HEK293T (cell line): ENCODE measurements at regions not wholly inside any gene's neighbourhood (a gene's known extent, or its start where the extent isn't known, plus 50 kb on each side); places are given as distances from the start of the nearest gene placed in this dataset.

ENCODE experiments used
- CTCF ChIA-PET: fragments of 350-600 bp; formaldehyde crosslinking; extraction: SDS; loops from one replicate; lab custom pipeline; 2021; ENCODE audit warnings: antibody characterized with exemption, inconsistent platforms; lab: Yijun Ruan, JAX
- POLR2A ChIA-PET: fragments of 350-600 bp; formaldehyde crosslinking; extraction: SDS; loops from one replicate; lab custom pipeline; 2020; ENCODE audit warnings: antibody characterized with exemption, inconsistent platforms; lab: Yijun Ruan, JAX
- DNase-seq: peaks from one replicate; pipeline ENCODE4 v3.0.0; 2012; ENCODE audit warnings: mixed read lengths; ENCODE audit errors: extremely low spot score
- ARNT ChIP-seq: fragments of 450-650 bp; IDR thresholded peaks from 2 replicates; pipeline ENCODE4 v1.6.1; 2017; ENCODE audit warnings: mild to moderate bottlenecking
- BHLHE40 ChIP-seq: fragments of 450-650 bp; IDR thresholded peaks from 2 replicates; pipeline ENCODE4 v1.6.1; 2016; ENCODE audit warnings: mild to moderate bottlenecking, moderate library complexity, borderline replicate concordance
- CTBP1 ChIP-seq: fragments of 450-650 bp; IDR thresholded peaks from 2 replicates; pipeline ENCODE4 v1.6.1; 2016; ENCODE audit warnings: borderline replicate concordance
- ELF4 ChIP-seq: fragments of 450-650 bp; IDR thresholded peaks from 2 replicates; pipeline ENCODE4 v1.6.1; 2017; ENCODE audit warnings: antibody characterized with exemption
- FOXA1 ChIP-seq: fragments of 450-650 bp; IDR thresholded peaks from 2 replicates; pipeline ENCODE4 v1.6.1; 2016; ENCODE audit warnings: mild to moderate bottlenecking
- FOXK2 ChIP-seq: fragments of 450-650 bp; IDR thresholded peaks from 2 replicates; pipeline ENCODE4 v1.6.1; 2016; ENCODE audit warnings: mild to moderate bottlenecking
- FOXM1 ChIP-seq: fragments of 450-650 bp; IDR thresholded peaks from 2 replicates; pipeline ENCODE4 v1.6.1; 2017; ENCODE audit warnings: mild to moderate bottlenecking, borderline replicate concordance
- HDGF ChIP-seq: fragments of 450-650 bp; IDR thresholded peaks from 2 replicates; pipeline ENCODE4 v1.6.1; 2017; ENCODE audit warnings: antibody characterized with exemption, borderline replicate concordance
- L3MBTL2 ChIP-seq: fragments of 450-650 bp; conservative IDR thresholded peaks from 2 replicates; pipeline ENCODE4 v1.6.1; 2016; ENCODE audit warnings: mild to moderate bottlenecking
- LEF1 ChIP-seq: fragments of 450-650 bp; IDR thresholded peaks from 2 replicates; pipeline ENCODE4 v1.6.1; 2017; ENCODE audit warnings: mild to moderate bottlenecking, borderline replicate concordance
- NFRKB ChIP-seq: fragments of 450-650 bp; IDR thresholded peaks from 2 replicates; pipeline ENCODE4 v1.6.1; 2016; ENCODE audit warnings: mild to moderate bottlenecking, moderate library complexity
- SP1 ChIP-seq: fragments of 450-650 bp; IDR thresholded peaks from 2 replicates; pipeline ENCODE4 v1.6.1; 2017
- SUZ12 ChIP-seq: fragments of 450-650 bp; IDR thresholded peaks from 2 replicates; pipeline ENCODE4 v1.6.1; 2016; ENCODE audit warnings: mild to moderate bottlenecking
- TARDBP ChIP-seq: fragments of 450-650 bp; IDR thresholded peaks from 2 replicates; pipeline ENCODE4 v1.6.1; 2016
- ZNF384 ChIP-seq: fragments of 450-650 bp; IDR thresholded peaks from 2 replicates; pipeline ENCODE4 v1.6.1; 2016
- TF ChIP-seq, protein P1 (sequence below): fragments of 450-650 bp; IDR thresholded peaks from 2 replicates; pipeline ENCODE4 v1.6.1; 2016

DNA sequence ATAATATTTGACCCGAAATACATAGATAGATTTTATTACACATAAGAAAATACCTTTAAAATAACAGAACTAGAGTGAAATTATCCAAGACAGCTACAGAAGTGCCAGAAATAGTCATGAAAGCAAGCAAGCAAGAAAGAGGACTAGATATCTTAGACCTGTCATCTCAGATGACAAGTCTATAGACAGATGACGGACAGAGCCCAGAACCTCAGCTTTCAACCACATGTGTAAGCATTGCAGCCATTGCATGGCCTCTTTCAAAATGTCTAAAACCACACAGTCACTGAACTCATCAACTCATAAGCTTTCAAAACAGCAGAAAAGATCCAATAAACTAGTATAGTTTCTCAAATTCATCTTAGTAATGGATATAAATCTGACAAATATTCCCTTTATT is 59.8 kb upstream of the FHIT start:
- no peak for DNase-seq
- TF ChIP-seq, protein P1, sequence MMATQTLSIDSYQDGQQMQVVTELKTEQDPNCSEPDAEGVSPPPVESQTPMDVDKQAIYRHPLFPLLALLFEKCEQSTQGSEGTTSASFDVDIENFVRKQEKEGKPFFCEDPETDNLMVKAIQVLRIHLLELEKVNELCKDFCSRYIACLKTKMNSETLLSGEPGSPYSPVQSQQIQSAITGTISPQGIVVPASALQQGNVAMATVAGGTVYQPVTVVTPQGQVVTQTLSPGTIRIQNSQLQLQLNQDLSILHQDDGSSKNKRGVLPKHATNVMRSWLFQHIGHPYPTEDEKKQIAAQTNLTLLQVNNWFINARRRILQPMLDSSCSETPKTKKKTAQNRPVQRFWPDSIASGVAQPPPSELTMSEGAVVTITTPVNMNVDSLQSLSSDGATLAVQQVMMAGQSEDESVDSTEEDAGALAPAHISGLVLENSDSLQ = 0 out of 2 replicates have a peak, but pooled peaks have one; percentile 34
- TF ChIP-seq SP1 (no peak), L3MBTL2 (no peak)
- POLR2A ChIA-PET = no interaction called here
- CTCF ChIA-PET = no interaction called here

DNA sequence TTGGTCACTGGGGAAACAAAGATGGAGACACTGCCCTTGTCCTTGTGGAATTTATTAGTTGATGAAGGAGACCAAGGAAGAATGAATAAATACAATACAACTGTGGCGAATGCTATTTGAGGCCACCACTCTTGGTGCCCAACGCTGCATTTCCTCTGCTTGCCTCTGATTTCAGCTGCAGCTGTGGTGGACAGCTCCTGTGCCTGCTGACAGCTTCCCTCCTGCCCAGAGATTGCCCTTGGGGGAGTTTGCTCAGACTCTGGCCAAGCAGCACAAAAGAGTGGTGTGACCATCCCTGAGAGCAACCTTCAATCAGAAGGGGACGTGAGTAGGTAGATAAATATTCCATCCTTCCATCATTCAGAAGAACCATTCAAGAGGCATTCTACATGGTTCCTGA is 64.6 kb upstream of the FHIT start:
- ChIA-PET POLR2A (no interaction called here), CTCF (no interaction called here)
- TF ChIP-seq, protein P1 = no peak
- TF ChIP-seq NFRKB = no peak
- no peak for TF ChIP-seq ARNT
- TF ChIP-seq SP1 = no peak
- DNase-seq = peak; percentile 21

DNA sequence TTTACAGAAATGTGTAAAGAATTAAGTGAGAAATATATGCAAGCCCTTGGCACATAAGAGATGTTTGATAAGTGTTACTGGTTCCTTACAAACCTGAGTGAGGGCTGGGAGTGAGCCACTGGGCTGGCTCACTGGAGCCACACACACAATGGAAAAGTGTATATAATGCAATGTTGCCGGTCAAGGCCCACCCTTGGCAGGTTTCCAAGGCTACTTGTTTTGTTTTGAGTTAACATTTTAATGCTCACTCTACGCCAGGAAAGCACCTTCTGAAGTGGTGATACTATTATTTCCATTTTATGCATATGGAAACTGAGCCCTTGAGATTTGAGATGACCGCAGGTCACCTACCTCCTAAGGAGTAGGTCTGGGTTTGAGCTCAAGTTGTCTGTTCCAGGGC is 71.8 kb upstream of the FHIT start:
- no peak for TF ChIP-seq BHLHE40
- TF ChIP-seq SP1 = no peak
- no peak for TF ChIP-seq HDGF
- no peak for TF ChIP-seq FOXA1
- TF ChIP-seq CTBP1 = no peak
- TF ChIP-seq ELF4 = no peak
- no peak for TF ChIP-seq FOXK2
- TF ChIP-seq LEF1 = no peak
- TF ChIP-seq SUZ12 = no peak
- TF ChIP-seq ZNF384 = no peak
- TF ChIP-seq ARNT = no peak
- TF ChIP-seq, protein P1 = no peak
- DNase-seq = no peak
- CTCF ChIA-PET = no interaction called here
- POLR2A ChIA-PET = no interaction called here

DNA sequence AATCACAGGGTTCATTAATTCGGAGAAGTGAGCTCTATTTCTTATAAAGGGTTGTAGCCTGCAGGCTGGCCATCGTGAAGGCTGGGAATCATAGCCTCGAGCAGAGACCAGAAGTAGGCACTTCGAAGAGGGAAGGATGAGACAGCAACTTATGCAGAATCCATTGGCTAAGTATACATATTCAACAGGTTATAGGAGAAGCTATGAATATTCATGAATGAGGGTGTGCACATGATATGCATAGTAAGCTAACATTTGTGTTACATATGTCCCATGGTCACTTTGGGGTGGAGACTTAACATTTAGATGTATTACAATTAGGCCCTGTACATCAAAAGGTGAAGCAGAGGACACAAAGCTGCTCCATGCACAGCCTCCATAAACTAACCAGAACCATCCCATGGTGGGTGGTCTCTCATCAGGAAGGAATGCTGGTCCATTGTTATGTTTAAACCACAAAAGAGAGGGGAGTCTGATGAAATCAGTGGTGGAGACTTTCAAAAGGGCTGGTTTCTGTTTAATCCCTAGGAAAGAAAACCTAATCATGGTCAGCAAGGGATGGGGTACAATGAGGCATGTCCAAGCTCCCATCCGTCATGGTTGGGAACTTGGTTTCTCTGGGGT is 80.8 kb upstream of the FHIT start:
- no peak for DNase-seq
- ChIA-PET CTCF (no interaction called here), POLR2A (no interaction called here)
- TF ChIP-seq, protein P1 = no peak
- TF ChIP-seq NFRKB (no peak), SP1 (no peak), ZNF384 (no peak), L3MBTL2 (no peak)

DNA sequence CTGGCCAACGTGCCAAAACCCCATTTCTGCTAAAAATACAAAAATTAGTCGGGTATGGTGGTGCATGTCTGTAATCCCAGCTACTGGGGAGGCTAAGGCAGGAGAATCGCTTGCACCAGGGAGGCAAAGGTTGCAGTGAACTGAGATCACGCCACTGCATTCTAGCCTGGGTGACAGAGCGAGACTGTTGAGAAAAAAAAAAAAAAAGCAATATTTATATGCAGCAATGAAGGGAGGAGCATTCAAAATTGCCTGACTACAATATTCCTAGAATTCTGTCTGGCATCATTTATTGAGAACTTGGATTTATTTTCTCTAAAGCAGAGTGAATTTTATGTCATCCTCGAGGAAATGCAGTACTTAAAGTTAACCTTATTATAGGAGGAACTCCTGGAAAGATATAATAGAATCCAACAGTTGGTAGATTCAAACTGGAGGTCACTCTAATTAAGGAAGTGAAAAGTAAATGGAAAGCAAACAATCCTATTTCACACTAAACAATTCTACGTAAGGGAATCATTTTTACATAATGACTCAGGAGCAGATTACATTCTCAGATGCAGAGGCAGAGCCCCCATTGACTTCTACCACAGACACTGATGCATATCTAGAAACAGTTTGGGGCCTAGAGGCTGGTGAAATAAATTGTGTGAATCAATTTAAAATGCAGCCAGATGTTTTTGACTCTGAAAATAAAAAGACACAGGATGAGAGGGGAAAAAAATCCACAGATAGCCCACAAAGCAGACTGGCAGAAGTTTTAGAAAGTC is 82.1 kb upstream of the FHIT start:
- ChIA-PET CTCF (no interaction called here), POLR2A (no interaction called here)
- TF ChIP-seq FOXK2 = no peak
- TF ChIP-seq FOXA1 = no peak
- no peak for TF ChIP-seq LEF1
- no peak for TF ChIP-seq HDGF
- no peak for TF ChIP-seq CTBP1
- TF ChIP-seq NFRKB = no peak
- TF ChIP-seq FOXM1 = no peak
- TF ChIP-seq L3MBTL2 = no peak
- TF ChIP-seq, protein P1 = no peak
- no peak for TF ChIP-seq SUZ12
- no peak for TF ChIP-seq SP1
- TF ChIP-seq TARDBP = no peak
- no peak for TF ChIP-seq BHLHE40
- DNase-seq = no peak

DNA sequence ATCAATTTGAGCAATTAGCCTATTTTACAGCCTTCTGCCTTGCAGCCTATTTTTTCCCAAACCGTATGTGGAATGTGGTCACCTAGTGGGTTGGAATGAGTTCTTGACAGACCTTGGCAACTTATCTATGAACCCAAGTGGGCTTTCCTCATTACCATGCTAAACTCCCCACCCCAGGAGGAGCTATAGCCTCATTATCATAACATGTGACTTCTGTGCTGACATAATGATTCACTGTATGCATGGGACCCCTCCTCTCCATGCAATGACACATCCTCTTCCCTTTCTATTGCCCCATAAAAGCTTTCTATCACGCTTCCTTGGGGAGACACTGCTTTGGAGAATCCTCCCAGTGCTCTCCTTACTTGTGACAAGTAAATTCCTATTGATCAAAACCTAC is 83.5 kb upstream of the FHIT start:
- ChIA-PET POLR2A (no interaction called here), CTCF (interaction anchor here (0.6 kb wide), 1 partner anchor 42 kb away, joined by 5 read pairs; no protein-coding TSS in a partner anchor)
- TF ChIP-seq LEF1 = no peak
- TF ChIP-seq, protein P1 = peak; percentile 55
- DNase-seq = no peak
